Dedifferentiated amniotic fluid mesenchymal stem cell (primary cell): ENCODE measurements at regions not wholly inside any gene's neighbourhood (a gene's known extent, or its start where the extent isn't known, plus 50 kb on each side); places are given as distances from the start of the nearest gene placed in this dataset.

Experiments
- DNase-seq: peaks from one replicate; pipeline ENCODE4 v3.0.0-alpha.2; 2016; ENCODE audit errors: extremely low spot score

GRCh38 chr6:169339731-169340309 is 86.2 kb upstream of the THBS2 start:
- no peak for DNase-seq

DNA sequence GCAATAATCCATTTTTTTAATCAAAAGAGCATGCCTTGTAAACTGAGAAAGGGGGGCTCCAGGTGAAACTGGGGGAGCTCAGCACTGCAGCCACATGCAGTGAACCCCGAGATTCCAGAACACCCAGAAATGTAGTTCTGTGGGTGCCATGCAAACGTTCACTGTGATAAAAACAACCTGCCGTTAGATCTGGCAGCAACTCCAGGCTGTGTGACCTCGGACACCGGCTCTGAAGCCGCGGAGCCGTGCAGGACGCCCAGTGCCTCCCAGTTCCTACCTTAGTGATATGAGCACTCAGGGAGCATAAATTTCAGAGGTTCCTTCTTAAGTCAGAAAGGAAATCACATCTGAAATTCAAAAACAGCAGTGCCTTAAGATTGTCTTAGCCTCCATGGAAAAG is 85.4 kb upstream of the THBS2 start:
- no peak for DNase-seq

DNA sequence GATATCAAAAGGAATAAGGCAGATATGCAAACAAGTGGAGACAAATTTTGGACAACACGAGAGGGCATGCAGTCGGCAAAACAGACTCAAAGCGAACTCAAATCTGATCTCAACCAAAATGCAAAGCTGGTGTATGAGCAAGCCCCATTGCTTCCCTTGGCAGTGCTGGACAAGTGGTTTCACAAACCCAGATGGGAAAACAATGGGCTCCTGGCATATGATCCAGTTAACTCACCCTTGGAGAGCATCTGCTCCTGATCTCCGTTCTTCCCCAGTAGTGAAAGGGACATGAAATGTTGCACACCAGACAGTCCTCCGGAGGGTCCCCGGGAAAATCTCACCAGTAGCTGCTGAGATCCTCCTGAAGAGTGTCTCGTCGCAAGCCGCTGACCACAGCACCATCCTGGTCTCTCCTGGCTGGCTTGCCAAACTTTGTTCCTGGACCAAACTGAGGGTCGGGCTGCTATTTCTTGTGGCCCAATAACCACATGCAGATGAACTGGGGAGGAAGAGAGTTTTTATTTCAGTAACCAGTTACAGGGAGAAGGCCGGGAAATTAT is 84.3 kb upstream of the THBS2 start:
- no peak for DNase-seq

GRCh38 chr6:169335301-169335700 is 81.7 kb upstream of the THBS2 start:
- no peak for DNase-seq

- no peak for DNase-seq
Measured at GRCh38 chr6:169332250-169332649, 78.6 kb upstream of the THBS2 start.

DNA sequence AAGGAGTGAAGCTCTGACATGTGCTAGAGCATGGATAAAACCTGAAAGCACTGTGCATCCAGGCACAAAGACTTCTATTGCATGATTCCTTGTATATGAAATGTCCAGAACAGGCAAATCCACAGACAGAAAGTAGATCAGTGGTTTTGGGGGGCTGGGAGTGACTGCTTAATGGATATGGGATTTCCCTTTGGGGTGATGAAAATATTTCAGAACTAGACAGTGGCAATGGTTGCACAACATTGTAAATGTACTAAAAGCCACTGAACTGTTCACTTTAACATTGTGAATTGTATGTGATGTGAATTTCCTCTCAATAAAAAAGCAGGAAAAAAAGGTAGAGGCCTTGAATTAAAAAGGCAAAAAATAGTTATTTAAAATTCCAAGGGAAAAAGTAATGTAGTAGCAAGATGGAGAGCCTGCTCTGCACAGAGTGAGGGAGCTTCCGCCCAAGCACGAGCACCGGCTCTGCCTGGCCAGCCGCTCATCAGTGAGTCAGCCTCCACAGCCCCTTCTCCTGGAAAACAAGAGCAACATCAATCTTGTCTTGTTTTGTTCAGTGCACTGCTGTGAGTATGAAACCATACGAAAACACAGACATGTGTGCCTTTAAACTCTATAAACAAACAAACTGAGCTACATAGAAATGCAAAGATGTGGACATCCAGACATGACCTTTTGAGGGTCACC is 74.6 kb upstream of the THBS2 start:
- no peak for DNase-seq

GRCh38 chr6:169326067-169326799 is 72.6 kb upstream of the THBS2 start:
- peak; percentile 31 for DNase-seq

GRCh38 chr6:169324656-169325459 is 71.2 kb upstream of the THBS2 start:
- DNase-seq, result no peak

GRCh38 chr6:169324086-169324485 is 70.4 kb upstream of the THBS2 start:
- DNase-seq, result no peak

- no peak for DNase-seq
Measured at GRCh38 chr6:169323221-169323620, 69.6 kb upstream of the THBS2 start.

GRCh38 chr6:169321546-169321945 is 67.9 kb upstream of the THBS2 start:
- DNase-seq, result no peak

DNA sequence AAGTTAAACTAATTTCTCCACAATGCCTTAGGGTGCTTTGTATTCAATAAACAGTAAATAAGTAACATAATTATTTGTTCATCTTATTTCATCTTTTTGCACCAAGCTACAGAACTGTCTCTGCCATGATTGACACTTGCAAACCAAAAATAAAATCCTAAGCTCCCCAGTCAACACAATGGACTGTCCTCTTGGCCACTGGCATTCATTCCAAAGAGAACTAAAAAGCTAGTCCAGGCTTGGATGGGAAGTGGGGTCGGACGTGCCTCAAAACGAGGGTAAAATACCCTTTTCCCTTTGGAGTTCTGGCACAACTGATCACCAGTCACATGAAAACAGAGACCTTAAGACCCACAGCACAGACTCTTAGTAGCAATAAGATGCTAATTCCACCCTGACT is 66.4 kb upstream of the THBS2 start:
- no peak for DNase-seq

GRCh38 chr6:169317441-169318202 is 64.0 kb upstream of the THBS2 start:
- DNase-seq, result no peak

DNA sequence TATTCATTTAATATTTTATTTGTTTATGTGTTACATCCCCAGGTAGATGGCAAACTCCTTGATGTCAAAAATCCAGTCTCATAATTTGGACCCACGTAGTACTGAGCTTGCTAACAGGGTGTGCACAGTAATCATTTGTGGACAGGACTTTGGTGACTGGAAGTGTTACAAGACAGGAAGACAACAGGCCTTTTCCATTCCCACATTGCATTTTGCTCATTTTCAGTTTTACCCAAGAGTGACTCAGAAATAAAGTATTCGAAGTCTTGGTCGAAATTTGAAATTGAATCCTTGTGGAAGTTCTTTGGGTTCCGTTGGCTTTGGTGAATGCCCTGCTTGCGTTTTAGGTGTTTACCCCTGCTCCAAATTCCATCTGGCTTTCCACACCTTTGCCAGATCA is 63.0 kb upstream of the THBS2 start:
- DNase-seq, result no peak

- no peak for DNase-seq
Measured at GRCh38 chr6:169315830-169316614, 62.4 kb upstream of the THBS2 start.

- DNase-seq, result no peak
Measured at GRCh38 chr6:169313347-169314010, 59.8 kb upstream of the THBS2 start.

- no peak for DNase-seq
Measured at GRCh38 chr6:169312658-169313346, 59.2 kb upstream of the THBS2 start.

DNA sequence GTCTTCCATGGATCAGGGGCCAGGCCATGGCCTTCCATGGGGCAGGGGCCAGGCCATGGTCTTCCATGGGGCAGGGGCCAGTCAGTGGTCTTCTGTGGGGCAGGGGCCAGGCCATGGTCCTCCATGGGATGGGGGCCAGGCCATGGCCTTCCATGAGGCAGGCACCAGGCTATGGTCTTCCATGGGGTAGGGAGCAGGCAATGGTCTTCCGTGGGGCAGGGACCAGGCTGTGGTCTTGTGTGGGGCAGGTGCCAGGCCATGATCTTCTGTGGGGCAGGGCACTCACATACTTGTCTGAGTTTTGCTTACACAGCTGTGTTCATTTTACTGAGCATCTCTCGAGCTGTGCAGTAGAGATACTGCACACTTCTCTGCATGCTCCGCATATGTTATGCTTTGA is 57.3 kb upstream of the THBS2 start:
- DNase-seq, result no peak
